ENCODE measurements at regions not wholly inside any gene's neighbourhood (a gene's known extent, or its start where the extent isn't known, plus 50 kb on each side); places are given as distances from the start of the nearest gene placed in this dataset.

- TF ChIP-seq GLI4 (tag by site-specific recombination; IDR thresholded peaks at IDR 0.05) (no peak), CTCF (tag by site-specific recombination; IDR thresholded peaks at IDR 0.05) (no peak), TSHZ1 (tag by site-specific recombination; IDR thresholded peaks at IDR 0.05; ENCODE audit: borderline replicate concordance) (no peak), ZNF654 (tag by site-specific recombination; IDR thresholded peaks at IDR 0.05; ENCODE audit: low read depth) (no peak), ZBTB1 (tag by site-specific recombination; IDR thresholded peaks at IDR 0.05) (no peak), ZNF146 (tag by site-specific recombination; IDR thresholded peaks at IDR 0.05) (no peak), ZNF311 (tag by site-specific recombination; IDR thresholded peaks at IDR 0.05; ENCODE audit: borderline replicate concordance) (no peak), KLF16 (tag by site-specific recombination; IDR thresholded peaks at IDR 0.05) (no peak), ZNF660 (tag by site-specific recombination; IDR thresholded peaks at IDR 0.05) (no peak), ZNF585B (tag by site-specific recombination; IDR thresholded peaks at IDR 0.05) (no peak)
- TF ChIP-seq, protein P1, sequence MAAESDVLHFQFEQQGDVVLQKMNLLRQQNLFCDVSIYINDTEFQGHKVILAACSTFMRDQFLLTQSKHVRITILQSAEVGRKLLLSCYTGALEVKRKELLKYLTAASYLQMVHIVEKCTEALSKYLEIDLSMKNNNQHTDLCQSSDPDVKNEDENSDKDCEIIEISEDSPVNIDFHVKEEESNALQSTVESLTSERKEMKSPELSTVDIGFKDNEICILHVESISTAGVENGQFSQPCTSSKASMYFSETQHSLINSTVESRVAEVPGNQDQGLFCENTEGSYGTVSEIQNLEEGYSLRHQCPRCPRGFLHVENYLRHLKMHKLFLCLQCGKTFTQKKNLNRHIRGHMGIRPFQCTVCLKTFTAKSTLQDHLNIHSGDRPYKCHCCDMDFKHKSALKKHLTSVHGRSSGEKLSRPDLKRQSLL (tag by site-specific recombination; IDR thresholded peaks at IDR 0.05), result no peak
These were observed 289.4 kb upstream of the MIR17HG start for GRCh38 chr13:91058066-91058465.

Data from HEK293 (cell line).